GM12875 (cell line): ENCODE measurements at regions not wholly inside any gene's neighbourhood (a gene's known extent, or its start where the extent isn't known, plus 50 kb on each side); places are given as distances from the start of the nearest gene placed in this dataset.
A peak's percentile ranks its signal among the peaks of the same experiment; 100 is the strongest.

ENCODE experiments used
- H3K4me3 ChIP-seq: one replicate; pipeline ENCODE4 v1.5.1; 2011; ENCODE audit warnings: low read depth, low read length, control low read depth
- CTCF ChIP-seq: IDR thresholded peaks from 2 replicates; pipeline ENCODE4 v1.5.1; 2011; ENCODE audit warnings: low read depth, mild to moderate bottlenecking, control low read depth, inconsistent platforms, low read length, moderate library complexity, borderline replicate concordance; ENCODE audit not compliant: insufficient read depth

- H3K4me3 ChIP-seq: no peak overlapping the region
- no peak for TF ChIP-seq CTCF
Observed at GRCh38 chr3:80601479-80601878, 833.7 kb upstream of the ROBO1 start.

GRCh38 chr3:80592792-80593191 is 825.0 kb upstream of the ROBO1 start:
- TF ChIP-seq CTCF: no peak
- H3K4me3 ChIP-seq: no peak overlapping the region

- no peak for TF ChIP-seq CTCF
- no peak overlapping the region for H3K4me3 ChIP-seq
Observed at GRCh38 chr3:80586338-80586737, 818.5 kb upstream of the ROBO1 start.

GRCh38 chr3:80580146-80580545 is 812.3 kb upstream of the ROBO1 start:
- TF ChIP-seq CTCF: no peak
- H3K4me3 ChIP-seq: no peak overlapping the region

GRCh38 chr3:80564391-80564790 is 796.6 kb upstream of the ROBO1 start:
- TF ChIP-seq CTCF: no peak

GRCh38 chr3:80559701-80560100 is 791.9 kb upstream of the ROBO1 start:
- TF ChIP-seq CTCF: peak; percentile 20; the same call in 1 of the 2 replicates

More at GRCh38 chr3:80564391-80564790, 796.6 kb upstream of the ROBO1 start:
- no peak overlapping the region for H3K4me3 ChIP-seq

GRCh38 chr3:80556763-80557162 is 789.0 kb upstream of the ROBO1 start:
- no peak overlapping the region for H3K4me3 ChIP-seq
- TF ChIP-seq CTCF: no peak

More at GRCh38 chr3:80559701-80560100, 791.9 kb upstream of the ROBO1 start:
- H3K4me3 ChIP-seq: no peak overlapping the region
